C4-2B (cell line): ENCODE measurements at regions not wholly inside any gene's neighbourhood (a gene's known extent, or its start where the extent isn't known, plus 50 kb on each side); places are given as distances from the start of the nearest gene placed in this dataset.

Source experiments
- ZFX ChIP-seq: fragments of 450-650 bp; IDR thresholded peaks from 2 replicates; pipeline ENCODE4 v1.6.1; 2017
- TF ChIP-seq, protein P1 (sequence below): fragments of 450-650 bp; conservative IDR thresholded peaks from 2 replicates; pipeline ENCODE4 v1.5.1; 2017; ENCODE audit warnings: mild to moderate bottlenecking

DNA sequence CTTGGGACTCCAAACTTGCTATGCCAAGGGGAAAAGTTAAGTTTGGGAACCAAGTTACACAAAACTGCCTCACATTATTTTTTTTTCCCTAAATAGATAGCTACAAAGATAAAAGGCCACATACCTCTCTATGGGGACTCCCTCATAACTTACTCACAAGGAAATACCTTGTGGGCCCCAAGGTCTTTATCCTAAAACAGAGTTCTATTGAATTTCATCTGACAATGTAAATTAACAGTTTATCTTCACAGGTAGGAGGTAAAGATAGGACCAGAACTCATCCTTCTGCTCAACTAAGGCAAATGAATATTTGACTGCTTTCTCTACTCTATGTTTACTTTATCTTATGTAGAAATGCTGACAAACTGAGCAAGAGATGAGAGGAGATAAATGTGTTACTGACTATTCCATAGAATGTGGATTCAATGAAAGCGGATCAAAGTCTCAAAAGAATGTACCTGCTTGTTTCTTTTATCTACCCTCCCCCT is 1278.0 kb downstream of the OTOL1 start:
- TF ChIP-seq, protein P1, sequence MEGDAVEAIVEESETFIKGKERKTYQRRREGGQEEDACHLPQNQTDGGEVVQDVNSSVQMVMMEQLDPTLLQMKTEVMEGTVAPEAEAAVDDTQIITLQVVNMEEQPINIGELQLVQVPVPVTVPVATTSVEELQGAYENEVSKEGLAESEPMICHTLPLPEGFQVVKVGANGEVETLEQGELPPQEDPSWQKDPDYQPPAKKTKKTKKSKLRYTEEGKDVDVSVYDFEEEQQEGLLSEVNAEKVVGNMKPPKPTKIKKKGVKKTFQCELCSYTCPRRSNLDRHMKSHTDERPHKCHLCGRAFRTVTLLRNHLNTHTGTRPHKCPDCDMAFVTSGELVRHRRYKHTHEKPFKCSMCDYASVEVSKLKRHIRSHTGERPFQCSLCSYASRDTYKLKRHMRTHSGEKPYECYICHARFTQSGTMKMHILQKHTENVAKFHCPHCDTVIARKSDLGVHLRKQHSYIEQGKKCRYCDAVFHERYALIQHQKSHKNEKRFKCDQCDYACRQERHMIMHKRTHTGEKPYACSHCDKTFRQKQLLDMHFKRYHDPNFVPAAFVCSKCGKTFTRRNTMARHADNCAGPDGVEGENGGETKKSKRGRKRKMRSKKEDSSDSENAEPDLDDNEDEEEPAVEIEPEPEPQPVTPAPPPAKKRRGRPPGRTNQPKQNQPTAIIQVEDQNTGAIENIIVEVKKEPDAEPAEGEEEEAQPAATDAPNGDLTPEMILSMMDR, result no peak
- no peak for TF ChIP-seq ZFX
